WTC11 (cell line): ENCODE measurements at regions not wholly inside any gene's neighbourhood (a gene's known extent, or its start where the extent isn't known, plus 50 kb on each side); places are given as distances from the start of the nearest gene placed in this dataset.

Source experiments
- ATF3 ChIP-seq: sonication (generic); formaldehyde crosslinking; conservative IDR thresholded peaks from 2 replicates; pipeline ENCODE4 v1.8.1; 2022; ENCODE audit warnings: mild to moderate bottlenecking, missing genetic modification reagents
- CTCF ChIP-seq: fragments of 200-600 bp; IDR thresholded peaks from 2 replicates; pipeline ENCODE4 v1.8.0; 2022; ENCODE audit warnings: antibody characterized with exemption
- E2F4 ChIP-seq: sonication (generic); formaldehyde crosslinking; IDR thresholded peaks from 2 replicates; pipeline ENCODE4 v1.8.1; 2022; ENCODE audit warnings: low read depth, mild to moderate bottlenecking, moderate library complexity, missing genetic modification reagents, borderline replicate concordance
- NR2C2 ChIP-seq: sonication (generic); formaldehyde crosslinking; IDR thresholded peaks from 2 replicates; pipeline ENCODE4 v1.8.0; 2022; ENCODE audit warnings: mild to moderate bottlenecking, missing genetic modification reagents
- ZBTB21 ChIP-seq: sonication (generic); formaldehyde crosslinking; IDR thresholded peaks from 2 replicates; pipeline ENCODE4 v1.8.1; 2023; ENCODE audit warnings: mild to moderate bottlenecking, missing genetic modification reagents, borderline replicate concordance
- ZNF423 ChIP-seq: fragments of 250-450 bp; sonication (Bioruptor Pico); IDR thresholded peaks from 2 replicates; pipeline ENCODE4 v2.1.2; 2022; ENCODE audit warnings: mild to moderate bottlenecking, moderate library complexity

GRCh38 chr16:55204069-55204468, 119.9 kb upstream of the IRX6 start:
- TF ChIP-seq ZNF423 (no peak), CTCF (no peak), NR2C2 (CRISPR knock-in tag) (no peak), E2F4 (no peak), ATF3 (CRISPR knock-in tag) (no peak), ZBTB21 (no peak)
